ENCODE measurements at regions not wholly inside any gene's neighbourhood (a gene's known extent, or its start where the extent isn't known, plus 50 kb on each side); places are given as distances from the start of the nearest gene placed in this dataset.

DNA sequence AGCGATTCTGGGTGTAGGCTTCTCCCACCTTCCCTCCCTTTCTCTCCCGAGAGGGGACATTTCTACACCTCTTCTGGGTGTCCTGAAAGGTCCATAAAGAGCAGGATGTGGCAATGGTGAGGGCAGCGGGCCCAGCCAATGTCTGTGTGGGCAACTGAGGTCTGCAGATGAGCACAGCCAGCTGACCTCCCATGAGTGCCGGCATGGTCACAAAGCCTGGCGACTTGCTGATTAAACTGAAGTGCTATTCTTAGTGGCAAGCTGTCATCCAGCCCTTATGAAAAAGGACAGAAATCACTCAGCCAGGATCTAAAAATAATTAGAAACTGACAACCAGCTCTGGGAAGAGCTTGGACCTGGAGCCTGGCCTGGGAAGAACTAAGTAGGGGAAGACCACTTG is 124.3 kb upstream of the RGMA start (continued):
- no peak for TF ChIP-seq RXRA (IDR thresholded peaks at IDR 0.05; ENCODE audit: insufficient read depth, low read depth, low read length)
- no peak for TF ChIP-seq RNF2 (IDR thresholded peaks at IDR 0.05; ENCODE audit: borderline replicate concordance, low read depth, low read length, missing control alignments, poor library complexity, severe bottlenecking)
- no peak for TF ChIP-seq CBX5 (IDR thresholded peaks at IDR 0.05; ENCODE audit: low read depth, low read length)

Data from H1 (cell line).